ENCODE measurements at regions not wholly inside any gene's neighbourhood (a gene's known extent, or its start where the extent isn't known, plus 50 kb on each side); places are given as distances from the start of the nearest gene placed in this dataset.

DNA sequence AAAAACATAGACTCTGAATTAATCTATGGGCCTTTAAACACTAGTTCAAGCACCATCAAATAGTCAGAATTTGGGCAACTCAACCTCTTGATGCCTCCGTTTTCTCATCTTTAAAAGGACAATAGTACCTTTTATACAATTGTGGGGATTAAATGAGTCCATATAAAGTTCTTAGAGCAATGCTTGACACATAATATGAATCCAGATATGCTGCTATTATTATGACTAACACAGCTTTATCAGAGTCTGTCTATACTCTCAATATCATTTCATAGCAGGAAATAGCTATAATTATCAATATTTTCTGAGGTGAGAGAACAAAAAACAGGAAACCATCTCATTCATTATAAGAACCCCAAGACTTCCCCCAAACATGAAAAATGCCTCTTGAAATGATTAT lies 430.5 kb upstream of the XYLT1 start:
- in situ Hi-C loops (cut with MboI; ENCODE audit: low pct_unique_long_range_greater_than_20kb, low sequenced_read_pairs, unreplicated experiment): no loop called here
- no peak for DNase-seq (ENCODE audit: low spot score)
- TF ChIP-seq, protein P1, sequence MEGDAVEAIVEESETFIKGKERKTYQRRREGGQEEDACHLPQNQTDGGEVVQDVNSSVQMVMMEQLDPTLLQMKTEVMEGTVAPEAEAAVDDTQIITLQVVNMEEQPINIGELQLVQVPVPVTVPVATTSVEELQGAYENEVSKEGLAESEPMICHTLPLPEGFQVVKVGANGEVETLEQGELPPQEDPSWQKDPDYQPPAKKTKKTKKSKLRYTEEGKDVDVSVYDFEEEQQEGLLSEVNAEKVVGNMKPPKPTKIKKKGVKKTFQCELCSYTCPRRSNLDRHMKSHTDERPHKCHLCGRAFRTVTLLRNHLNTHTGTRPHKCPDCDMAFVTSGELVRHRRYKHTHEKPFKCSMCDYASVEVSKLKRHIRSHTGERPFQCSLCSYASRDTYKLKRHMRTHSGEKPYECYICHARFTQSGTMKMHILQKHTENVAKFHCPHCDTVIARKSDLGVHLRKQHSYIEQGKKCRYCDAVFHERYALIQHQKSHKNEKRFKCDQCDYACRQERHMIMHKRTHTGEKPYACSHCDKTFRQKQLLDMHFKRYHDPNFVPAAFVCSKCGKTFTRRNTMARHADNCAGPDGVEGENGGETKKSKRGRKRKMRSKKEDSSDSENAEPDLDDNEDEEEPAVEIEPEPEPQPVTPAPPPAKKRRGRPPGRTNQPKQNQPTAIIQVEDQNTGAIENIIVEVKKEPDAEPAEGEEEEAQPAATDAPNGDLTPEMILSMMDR (IDR thresholded peaks at IDR 0.05; ENCODE audit: extremely low read depth, insufficient read depth, missing control alignments): no peak

DNA sequence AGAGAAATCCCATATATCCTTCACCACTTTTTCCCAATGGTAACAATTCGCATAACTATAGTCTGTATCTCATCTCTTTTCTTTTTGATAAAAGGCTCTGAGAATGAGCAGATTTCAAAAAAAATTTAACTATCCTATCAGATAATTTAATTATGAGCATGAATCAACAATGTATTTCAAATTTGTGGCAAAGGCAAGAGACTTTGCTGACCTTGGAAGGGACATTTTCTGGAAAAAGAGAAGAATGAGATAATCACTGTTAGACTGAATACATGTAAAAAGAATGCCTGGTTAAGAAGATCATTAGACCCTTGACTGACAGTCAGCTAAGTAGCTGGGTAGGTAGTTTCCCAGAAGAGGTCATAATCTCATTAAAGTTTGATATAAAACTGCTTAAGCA lies 428.4 kb upstream of the XYLT1 start:
- in situ Hi-C loops (cut with MboI; ENCODE audit: low pct_unique_long_range_greater_than_20kb, low sequenced_read_pairs, unreplicated experiment): no loop called here
- TF ChIP-seq, protein P1 (IDR thresholded peaks at IDR 0.05; ENCODE audit: extremely low read depth, insufficient read depth, missing control alignments): no peak
- no peak for DNase-seq (ENCODE audit: low spot score)

DNA sequence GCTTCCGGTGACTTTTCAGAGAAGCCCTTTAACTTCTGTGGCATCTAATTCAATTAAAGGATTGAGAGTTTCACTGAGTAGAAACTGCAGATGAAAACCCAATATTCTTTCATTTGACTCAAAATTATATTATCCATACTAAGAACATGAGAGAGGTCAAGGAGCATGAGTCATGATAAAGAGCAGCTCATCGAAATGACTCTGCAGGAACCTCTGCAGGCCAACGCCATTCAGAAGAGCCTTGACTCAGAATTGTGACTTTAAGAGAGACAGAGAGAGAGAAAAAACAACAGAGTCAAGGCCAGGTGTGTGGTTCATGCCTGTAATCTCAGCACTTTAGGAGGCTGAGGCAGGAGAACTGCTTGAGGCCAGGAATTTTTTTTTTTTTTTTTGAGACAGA lies 417.2 kb upstream of the XYLT1 start:
- in situ Hi-C loops (cut with MboI; ENCODE audit: low pct_unique_long_range_greater_than_20kb, low sequenced_read_pairs, unreplicated experiment): no loop called here
- DNase-seq (ENCODE audit: low spot score): no peak
- TF ChIP-seq, protein P1 (IDR thresholded peaks at IDR 0.05; ENCODE audit: extremely low read depth, insufficient read depth, missing control alignments): no peak

DNA sequence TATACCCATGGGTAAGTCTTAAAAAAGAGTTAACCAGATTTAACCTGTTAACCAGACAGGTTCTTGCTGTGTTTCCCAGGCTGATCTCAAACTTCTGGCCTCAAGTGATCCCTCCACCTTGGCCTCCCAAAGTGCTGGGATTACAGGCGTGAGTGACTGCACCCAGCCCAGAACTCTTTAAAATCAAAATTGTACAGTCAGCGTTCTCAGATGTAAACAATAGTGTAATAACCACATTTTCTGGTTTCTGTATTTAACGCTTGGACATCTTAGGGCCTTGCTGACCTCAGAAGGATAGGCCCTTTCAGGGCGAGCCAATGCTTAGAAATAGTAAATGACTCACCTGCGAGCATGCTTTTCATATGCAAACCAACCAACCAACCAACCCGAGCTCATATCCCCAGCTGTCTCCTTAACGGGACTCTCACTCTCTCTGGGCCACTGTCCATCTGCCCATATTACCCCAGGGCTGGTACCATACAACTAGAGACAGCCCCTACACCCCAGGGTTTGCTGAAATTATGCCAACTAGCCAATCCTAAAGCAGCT lies 415.0 kb upstream of the XYLT1 start:
- TF ChIP-seq, protein P1 (IDR thresholded peaks at IDR 0.05; ENCODE audit: extremely low read depth, insufficient read depth, missing control alignments): no peak
- no peak for DNase-seq (ENCODE audit: low spot score)
- in situ Hi-C loops (cut with MboI; ENCODE audit: low pct_unique_long_range_greater_than_20kb, low sequenced_read_pairs, unreplicated experiment): no loop called here

DNA sequence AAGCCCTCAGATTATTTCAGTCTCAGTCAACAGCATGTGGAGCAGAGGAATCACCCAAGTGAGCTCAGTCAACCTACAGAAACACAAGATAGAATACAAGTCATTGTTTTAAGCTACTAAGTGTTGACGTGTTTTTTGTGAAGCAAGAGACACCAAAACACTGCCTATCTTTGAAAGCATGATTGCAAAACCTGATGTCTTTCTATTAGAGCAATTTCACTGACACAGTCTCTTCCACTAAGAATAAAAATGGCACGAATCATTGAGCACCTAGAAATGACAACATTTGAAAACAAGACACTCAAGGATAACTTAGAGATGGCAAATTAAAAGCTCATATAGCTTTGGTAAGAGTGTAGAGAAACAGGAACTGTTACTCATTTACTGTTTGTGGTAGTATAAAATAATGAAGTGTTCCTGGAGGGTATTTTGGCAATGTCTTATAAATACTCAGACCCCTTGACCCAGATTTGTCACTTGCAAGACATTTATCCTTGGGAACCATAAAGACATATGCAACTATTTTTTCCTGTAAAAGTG lies 407.1 kb upstream of the XYLT1 start:
- TF ChIP-seq, protein P1 (IDR thresholded peaks at IDR 0.05; ENCODE audit: extremely low read depth, insufficient read depth, missing control alignments): no peak
- DNase-seq (ENCODE audit: low spot score): no peak
- in situ Hi-C loops (cut with MboI; ENCODE audit: low pct_unique_long_range_greater_than_20kb, low sequenced_read_pairs, unreplicated experiment): no loop called here

DNA sequence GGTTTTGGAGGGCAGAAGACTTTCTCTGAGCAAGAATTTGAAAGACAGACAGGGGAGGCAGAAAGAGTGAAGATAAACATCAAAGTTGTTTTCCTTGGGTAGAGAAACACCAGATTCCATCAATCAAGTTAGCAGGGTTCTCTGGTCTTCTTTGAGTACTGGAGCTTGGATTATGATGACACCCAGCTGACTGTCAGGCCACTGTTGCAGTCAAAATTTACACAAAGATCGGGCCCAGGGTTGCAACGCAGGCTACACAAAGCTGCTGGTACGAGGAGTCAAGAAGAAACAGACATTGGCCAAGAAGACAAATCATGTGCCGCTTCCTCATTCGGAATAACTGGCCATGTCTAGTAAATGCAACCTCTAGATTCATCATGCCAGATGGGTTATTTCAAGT lies 396.2 kb upstream of the XYLT1 start:
- in situ Hi-C loops (cut with MboI; ENCODE audit: low pct_unique_long_range_greater_than_20kb, low sequenced_read_pairs, unreplicated experiment): no loop called here
- DNase-seq (ENCODE audit: low spot score): no peak
- TF ChIP-seq, protein P1 (IDR thresholded peaks at IDR 0.05; ENCODE audit: extremely low read depth, insufficient read depth, missing control alignments): no peak

Measured in GM13977 (cell line).